ENCODE measurements at regions not wholly inside any gene's neighbourhood (a gene's known extent, or its start where the extent isn't known, plus 50 kb on each side); places are given as distances from the start of the nearest gene placed in this dataset.

DNA sequence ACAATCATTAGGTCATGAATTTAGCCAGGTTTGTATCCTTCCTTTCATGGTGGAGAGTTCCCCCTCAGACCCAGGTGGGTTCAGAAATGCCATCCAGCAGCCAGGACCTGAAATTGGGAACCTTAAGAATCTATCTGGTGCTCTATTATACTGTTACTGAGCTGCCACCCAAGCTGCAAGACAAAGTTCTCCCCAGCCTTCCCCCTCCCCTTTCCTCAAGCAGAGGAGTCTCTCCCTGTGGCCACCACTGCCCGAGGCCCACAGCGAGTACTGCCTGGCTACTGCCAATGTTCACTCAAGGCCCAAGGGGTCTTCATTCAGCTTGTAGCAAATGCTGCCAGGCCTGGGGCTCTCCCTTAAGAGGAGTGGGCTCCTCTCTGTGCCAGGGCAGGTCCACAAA lies 133.8 kb downstream of the TMEM38B start:
- no peak for DNase-seq

DNA sequence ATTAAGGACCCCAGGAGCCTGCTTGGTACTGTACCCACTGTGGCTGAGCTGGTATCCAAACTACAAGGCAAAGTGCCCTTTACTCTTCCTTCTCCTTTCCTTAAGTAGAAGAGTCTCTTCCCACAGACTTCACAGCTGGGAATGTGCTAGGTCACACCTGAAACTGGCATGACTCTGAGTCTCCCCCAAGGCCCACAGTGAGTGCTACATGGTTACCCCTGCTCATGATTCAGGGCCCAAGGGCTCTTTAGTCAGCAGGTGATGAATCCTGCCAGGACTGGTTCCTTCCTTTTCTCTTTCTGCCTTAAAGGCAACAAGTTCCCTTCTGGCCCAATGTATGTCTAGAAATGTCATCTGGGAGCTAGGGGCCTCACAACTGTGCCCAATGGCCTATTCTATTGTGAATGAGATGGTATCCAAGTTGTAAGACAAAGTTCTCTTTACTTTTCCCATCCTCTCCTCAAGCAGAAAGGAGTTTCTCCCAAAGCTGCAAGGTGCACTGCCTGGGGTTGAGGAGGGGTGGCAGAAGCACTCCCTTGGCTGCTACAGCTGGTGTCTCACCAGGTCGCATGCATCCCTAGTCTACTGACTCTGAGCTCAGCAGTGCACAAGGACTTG lies 134.4 kb downstream of the TMEM38B start:
- no peak for DNase-seq

DNA sequence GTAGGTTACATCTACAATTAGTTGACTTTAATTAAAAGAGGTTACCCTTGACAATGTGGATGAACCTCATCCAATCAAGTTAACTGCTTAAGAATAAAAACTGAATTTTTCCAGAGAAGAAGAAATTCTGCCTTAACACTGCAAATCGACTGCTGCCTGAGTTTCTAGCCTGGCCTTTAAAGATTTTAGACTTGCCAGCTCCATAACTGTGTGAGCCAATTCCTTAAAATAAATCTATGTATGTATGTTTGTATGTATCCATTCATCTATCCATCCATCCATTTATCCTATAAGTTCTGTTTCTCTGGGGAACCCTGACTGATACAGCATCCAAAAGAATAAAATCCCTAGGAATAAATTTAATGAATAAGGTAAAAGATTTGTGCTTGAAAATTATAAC lies 136.1 kb downstream of the TMEM38B start:
- DNase-seq = no peak

DNA sequence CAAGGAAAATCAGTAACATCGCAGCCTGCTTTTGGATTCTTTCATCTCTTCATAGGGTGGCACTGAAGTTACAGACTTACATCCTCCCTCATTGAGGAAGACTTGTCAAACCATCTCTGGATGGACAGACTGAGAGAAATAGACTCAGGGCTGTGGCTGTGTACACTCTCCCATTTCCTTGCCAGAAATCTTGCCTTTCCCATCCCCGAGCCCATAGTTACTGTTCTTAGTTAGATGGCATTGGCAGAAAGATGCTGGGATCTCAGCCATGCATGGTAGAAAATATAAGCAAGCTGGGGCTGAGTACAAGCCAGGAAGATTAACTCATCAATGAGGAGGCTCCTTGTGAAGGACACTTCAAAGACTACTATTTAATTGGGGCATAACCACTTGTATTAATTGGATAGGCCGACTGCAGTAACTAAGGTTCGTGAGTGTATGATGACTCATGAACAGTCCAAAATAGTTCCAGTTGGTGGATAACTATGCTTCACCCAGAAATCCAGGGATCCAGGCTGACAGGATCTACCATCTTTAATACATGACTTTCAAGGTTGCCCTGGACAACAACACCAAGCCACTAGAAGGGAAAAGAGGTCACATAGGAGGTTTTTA lies 137.9 kb downstream of the TMEM38B start:
- no peak for DNase-seq

DNA sequence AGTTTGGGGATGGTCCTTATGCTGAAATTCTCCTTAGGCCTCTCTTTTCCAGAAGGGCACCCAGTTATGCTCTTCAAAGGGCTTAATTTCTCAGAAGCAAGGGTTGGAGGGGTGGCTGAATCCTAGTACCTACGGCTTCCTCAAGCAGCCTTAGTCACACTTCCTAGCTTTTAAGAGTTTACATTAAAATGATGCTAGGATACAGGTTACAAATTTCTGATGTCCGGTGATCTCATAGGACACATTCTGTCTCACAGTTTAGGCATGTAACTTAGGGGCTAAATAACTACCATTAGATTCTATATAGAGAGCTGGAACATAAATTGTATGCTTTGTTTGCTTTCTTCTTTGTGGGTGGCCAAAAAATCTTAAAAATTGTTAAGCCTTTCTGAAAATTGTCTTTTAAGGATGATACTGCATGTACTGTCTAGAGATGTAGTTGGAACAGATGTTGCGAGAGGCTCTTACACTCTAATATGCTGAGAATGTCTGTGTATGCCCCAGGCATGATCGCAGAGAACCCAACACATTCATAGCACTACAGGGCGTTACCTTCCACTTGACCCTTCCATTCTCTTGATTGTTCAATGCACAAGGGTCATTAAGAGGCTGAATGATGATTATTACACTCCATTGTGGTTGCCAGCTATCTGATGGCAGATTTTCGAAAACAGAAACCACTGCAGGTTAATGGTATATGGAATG lies 139.1 kb downstream of the TMEM38B start:
- no peak for DNase-seq

DNA sequence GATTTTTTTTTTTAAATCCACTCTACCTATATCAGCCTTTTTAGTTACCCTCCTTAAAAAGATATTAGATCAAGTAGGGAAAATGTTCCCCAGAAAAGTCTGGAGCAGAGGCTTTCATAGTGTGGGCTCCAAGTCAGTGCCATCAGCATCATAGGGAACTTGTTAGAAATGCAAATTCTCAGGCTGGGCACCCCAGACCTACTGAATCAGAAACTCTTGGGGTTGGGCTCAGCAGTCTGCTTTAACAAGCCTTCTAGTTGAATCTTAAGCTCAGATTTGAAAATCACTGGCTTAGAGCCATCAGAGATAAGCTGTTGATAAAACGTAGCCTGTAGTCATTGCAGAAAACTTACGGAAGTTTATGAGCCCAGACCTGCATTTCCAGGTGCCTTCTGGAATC lies 140.1 kb downstream of the TMEM38B start:
- no peak for DNase-seq

DNA sequence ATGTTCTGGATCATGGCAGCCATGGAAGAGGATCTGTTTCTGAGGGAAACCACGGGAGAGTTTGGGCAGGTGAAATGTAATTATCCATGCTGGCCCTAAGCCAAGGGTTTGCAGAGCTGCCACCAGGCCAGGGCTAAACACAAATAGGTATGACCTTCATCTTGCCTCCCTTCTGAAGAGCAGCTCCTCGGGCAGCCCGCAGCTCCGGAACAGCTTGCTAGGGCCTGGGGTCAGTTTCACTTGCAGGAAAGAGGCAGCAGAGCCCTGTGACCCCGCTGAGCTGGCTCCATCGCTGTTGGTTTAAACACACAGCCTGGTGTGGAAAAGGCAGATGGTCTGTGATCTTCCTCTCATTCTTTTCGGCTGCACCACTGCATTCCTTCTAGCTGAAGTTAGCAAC lies 141.4 kb downstream of the TMEM38B start:
- peak; percentile 7 for DNase-seq

DNA sequence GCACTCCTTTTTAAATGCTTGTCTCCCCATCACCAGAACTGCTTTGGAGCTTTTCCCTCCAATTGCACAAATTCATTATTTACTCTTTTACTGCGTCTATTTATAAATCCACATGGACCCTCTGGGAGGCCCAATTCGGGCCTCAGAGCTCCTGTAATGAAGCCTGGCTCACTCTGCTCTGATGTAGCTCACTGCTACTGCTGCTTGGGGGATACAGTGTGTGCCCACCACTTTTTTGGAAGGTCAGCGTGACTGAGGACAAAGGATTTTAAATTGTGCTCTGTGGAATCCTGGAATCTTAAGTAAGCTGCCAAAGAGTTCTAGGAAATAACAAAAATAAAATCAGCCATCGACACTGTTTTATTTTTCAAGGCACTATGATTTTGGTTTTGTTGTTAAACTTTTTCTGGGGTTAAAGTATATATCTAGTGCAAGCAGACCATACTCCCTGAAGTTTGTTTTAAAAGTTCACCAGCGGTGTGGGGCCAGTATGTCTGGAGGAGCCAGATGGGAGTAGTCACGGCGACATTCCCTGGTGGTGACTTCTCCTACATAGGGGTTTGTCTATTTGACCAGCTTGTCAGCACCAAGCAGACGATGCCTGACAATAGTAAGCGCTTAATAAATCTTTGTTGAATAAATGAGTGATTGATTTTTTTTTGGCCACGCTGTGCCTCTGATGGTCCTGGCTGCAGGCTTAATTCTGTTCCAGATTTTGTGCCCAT lies 142.8 kb downstream of the TMEM38B start:
- DNase-seq = no peak

DNA sequence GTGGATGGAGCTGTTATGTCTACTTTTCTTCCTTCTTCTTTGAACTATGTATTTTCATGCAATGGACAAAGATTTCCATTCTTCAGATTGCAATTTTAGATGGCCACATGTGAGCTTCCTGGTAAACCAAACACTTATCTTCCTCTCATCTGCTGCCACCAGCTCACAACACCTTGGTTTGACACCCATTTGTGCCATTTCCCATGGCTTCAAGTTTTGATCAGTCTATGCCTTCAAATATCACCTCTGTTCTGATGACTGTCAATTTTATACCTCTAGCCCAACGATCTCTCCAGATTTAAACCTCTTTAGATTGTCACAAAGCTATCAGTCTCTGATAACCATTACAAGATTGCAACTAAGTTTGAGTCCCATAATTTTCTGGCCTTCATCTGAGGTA lies 147.2 kb downstream of the TMEM38B start:
- no peak for DNase-seq

DNA sequence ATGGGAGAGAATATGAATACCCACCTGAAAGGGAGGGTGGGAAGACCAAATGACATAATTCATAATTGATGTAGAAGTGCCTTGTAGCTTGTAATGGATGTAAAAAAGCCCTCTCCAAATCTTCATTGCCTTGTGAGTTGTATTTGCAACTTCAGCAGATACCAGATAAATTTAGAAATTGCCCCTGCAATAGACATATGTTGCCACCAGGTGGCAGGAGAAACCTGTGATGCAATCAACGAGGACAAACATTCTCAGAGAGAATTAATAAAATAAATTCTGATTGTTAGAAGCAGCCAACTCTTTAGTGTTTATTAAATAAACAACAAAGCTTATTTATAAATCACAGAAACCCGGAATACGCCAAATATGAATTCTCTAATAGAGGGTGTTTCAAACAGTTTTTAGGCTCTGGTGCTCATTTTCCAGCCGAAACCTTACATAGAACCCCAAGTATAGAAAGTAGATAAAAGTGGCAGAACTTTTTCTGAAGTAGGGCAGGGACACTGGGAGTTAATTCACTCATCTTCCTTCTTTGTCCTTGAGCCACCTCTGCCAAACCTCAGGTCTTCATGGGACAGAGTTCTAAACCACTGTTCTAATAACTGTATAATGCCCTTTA lies 147.8 kb downstream of the TMEM38B start:
- peak; percentile 24 for DNase-seq

DNA sequence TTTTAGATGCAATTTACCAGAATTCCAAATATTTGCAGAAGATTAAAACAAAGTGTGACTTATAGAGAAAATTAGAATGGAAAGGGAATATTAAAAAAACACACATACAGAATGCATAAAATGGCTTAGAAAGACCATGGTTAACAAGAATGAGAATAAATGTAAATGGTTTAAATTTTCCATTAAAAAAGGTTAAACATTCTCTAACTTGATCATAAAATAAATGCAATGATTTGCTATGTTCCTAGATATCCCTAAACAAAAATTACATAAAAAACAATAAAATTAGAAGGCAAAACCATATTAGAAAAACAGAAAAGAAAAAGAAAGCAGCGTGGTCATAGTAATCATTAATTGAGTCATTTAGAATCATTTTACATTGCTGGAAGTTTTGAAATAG lies 152.5 kb downstream of the TMEM38B start:
- DNase-seq = no peak

DNA sequence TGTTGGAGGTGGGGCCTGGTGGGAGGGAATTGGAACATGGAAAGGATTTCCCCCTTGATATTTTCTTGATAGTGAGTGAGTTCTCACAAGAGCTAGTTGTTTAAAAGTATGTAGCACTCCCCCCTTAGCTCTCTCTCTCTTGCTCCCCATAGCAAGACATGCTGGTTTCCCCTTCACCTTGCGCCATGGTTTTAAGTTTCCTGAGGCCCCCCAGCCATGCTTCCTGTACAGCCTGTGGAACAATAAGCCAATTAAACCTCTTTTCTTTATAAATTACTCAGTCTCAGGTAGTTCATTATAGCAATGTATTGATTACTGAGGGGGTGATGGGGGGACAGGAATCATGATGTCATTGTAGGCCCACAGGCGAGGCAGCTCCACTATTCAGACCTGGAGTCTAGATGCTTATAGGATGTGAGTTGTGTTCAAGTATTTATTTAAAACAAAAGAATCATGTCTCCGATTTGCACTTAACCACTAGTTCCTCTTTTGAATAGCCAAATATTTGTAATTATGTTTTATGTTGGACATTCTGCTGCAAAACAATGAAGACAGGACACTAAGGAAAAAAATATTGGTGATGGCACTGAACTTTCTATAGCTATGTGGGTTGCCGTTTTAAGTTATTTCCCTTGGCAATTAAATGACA lies 156.6 kb downstream of the TMEM38B start:
- no peak for DNase-seq

DNA sequence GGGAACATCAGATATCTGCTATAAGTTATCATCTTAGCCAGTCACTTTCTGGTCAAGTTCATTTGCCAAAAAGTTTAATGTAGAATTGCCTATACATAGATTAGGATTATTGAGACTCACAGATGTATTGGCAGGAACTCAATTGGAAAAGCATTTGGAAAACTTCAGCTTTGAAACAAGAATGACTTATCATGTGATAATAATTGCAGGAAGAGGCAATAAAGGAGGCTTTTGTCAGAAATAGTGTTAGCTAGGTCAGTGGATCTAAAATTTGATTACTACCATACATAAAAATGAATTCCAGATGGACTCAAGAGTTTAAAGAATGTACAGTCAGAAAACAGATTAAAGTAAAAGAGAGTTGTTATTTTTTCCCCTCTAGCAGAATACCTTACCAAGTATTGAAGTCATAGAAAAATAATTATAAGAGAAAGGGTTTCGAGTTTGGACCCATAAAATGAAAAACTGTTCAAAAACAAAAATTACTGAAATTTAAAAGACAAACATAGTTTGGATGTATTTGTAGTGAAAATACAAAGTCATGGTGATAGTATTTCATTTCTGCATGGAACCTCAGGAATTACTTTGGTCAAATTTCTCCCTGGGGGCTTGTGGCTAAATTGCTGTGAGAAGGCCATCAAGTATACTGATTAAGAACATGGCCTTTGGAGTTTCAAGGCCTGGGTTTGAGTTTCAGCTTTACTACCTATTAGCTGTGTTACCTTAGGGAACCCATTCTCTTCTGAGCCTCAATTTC lies 159.9 kb downstream of the TMEM38B start:
- DNase-seq = peak; percentile 62

DNA sequence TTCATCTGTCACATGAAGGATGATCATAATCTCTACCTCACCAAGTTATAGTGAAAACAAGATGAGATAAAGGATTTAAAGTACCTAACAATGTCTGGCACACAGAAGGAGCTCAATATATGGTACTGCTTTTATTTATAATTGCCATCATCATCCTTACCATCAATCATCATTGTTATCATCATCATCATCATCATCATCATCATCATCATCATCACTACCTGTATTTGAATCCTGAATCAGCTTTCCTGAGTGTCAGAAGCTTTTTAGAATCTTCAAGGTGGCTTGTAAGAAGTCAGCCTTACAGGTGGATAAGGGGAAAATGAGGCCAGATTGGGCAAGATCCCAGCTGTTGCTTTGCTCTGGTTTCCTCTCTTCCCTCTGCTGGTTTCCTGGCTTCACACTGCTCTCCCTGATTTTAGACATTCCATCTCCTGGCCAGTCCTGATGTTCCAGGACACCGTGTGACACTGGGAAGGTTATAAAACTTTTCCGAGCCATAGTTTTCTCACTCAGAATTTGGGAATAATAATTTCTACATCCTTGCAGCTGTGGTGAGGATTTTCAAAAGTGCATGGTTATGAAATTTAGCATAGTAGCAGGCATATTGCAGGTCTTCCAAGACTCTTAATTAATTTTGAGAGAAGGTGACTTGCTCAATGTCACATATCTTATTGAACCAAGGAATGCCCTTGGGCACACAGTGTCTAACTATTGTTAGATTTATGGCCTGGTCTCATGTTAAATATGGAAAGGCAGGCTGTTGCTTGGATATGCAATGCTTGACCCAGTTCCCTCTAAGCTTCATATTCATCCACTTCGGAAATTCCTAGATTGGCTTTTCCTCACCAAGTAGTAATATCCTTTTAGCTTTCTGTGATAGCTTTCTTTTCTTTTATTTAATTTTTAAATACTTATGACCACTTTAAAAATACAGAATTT lies 160.7 kb downstream of the TMEM38B start:
- no peak for DNase-seq

DNA sequence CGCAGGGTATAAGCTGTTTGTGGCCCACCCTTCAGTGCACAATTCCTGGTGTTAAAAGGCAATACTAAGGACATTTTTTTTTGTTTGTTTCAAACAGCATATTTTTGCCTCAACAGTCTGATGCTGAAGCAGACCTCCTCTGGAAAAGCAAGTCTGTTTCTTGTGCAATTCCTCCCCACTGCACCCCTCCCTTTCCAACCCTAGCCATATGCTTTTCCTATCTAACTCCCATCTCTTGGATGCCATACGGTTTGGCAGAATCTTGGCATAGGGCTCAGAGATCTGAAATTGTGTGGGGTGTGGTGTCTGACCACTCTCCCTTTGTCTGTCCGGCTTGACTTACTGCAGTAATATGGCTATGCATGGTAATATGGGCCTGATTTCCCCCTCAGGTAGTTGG lies 161.6 kb downstream of the TMEM38B start:
- no peak for DNase-seq

DNA sequence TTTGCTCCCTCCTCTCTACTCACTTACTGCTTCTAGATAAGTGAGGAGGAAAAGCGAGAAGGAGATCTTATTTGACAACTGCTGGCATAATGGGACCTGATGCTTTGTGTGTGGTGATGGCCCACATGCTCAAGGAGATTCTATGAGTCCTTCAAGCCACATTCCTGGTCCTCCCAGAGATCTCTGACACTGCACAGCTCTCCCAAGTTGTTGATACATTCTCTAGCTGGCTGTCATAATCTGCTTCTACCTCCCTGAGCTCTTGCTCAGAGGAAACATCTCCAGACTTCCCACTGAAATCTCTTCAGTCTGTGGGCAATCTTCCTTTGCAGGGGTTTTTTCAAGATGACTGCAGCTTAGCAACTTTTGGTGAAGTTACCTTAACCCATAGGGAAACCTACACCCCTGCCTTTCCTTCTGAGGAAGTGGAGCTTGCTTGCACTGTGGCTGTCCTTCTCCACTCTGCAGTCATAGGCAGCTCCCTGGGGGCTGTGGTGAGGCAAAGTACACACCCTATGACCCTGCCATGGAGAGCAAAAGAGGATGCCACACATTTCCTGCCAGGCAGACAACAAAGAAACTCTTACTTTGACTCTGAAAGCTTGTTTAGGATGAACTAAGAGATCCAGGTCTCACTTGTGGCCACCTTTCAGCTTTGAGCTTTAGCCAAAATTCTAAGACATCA lies 163.8 kb downstream of the TMEM38B start:
- DNase-seq = no peak

DNA sequence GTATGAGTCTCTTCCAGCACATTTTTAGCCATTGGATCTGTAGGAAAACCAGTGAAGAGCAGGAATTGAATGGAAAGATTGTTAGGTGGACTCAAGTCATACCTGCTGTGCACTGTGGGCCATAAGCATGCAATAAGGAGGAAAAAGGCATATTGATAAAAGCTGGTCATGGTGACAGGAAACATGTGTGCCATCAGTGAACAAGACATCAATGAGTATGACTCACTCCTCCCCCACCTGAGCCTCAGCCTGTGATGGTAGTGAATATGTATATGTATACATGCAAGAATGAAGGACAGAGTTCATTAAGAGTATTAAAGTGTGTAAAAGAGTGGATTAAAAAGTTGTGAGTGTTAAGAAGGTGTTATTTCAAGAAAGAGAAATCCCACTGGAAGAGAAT lies 164.5 kb downstream of the TMEM38B start:
- DNase-seq = no peak

DNA sequence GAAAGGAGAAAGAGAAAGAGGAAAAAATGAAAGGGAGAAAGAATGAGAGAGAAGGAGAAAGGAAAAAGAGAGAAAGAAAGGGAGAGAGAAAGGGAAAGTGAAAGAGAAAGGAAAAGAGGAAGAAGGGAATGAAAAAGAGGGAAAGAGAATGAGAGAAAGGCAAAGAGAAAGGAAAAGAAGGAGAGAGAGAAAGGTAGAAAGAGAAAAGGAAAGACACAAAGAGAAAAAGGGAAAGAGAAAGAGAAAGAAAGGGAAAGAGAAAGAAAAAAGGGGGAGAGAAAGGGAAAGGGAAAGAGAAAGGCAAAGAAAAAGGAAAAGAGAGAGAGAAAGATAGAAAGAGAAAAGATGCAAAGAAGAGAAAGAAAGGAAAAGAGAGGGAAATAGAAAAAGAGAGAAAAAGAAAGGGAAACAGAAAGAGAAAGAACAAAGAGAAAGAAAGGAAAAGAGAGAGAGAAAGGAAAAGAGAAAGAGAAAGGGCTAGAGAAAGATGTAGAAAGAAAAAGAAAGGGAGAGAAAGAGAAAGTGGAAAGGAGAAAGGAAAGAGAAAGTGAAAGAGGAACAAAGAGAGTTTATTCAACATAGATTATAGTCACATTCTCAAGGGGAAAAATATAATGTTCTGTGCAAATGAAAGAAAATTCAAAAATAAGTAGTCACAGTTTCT lies 165.2 kb downstream of the TMEM38B start:
- no peak for DNase-seq

DNA sequence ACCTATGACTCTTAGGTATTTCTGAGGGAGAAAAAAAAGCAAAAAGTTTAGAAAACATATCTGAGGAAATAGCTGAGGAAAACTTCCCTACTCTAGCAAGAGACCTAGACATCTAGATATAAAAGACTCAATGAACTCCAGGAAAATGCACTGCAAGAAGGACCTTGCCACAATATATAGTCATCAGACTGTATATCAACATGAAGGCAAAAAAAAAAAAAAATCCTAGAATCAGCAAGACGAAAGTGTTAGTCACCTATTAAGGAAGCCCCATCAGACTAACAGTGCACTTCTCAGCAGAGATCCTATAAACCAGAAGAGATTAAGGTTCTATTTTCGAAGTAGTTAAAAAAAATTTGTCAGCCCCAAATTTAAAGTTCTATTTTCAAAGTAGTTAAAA lies 166.2 kb downstream of the TMEM38B start:
- DNase-seq = no peak

Data from skin of body (tissue), 1 donor.